Mesenchymal stem cell (in vitro differentiated cells and primary cell): ENCODE measurements at regions not wholly inside any gene's neighbourhood (a gene's known extent, or its start where the extent isn't known, plus 50 kb on each side); places are given as distances from the start of the nearest gene placed in this dataset.
A peak's percentile ranks its signal among the peaks of the same experiment; 100 is the strongest.

Source experiments
- DNase-seq: peaks from one replicate; pipeline ENCODE4 v3.0.0-alpha.2; 2013
- H2AFZ ChIP-seq: one replicate; pipeline ENCODE4 v1.6.1; 2013; ENCODE audit warnings: low read depth, mild to moderate bottlenecking, control low read depth, inconsistent platforms, low read length, moderate library complexity
- H2AK5ac ChIP-seq: 2 replicates; pipeline ENCODE4 v1.6.1; 2013; ENCODE audit warnings: low read length, moderate library complexity, mild to moderate bottlenecking, inconsistent platforms; ENCODE audit not compliant: severe bottlenecking
- H2BK120ac ChIP-seq: one replicate; pipeline ENCODE4 v1.6.1; 2013; ENCODE audit warnings: low read depth, mild to moderate bottlenecking, inconsistent platforms, low read length, moderate library complexity
- H2BK12ac ChIP-seq, 2 experiments: one replicate each; pipeline ENCODE4 v1.6.1; 2013; ENCODE audit warnings: inconsistent platforms in 2 of 2, low read length in 2 of 2, mild to moderate bottlenecking in 2 of 2, moderate library complexity in 2 of 2, control low read depth in 1 of 2
- H2BK15ac ChIP-seq: one replicate; pipeline ENCODE4 v1.6.1; 2013; ENCODE audit warnings: mild to moderate bottlenecking, low read depth, inconsistent platforms; ENCODE audit not compliant: poor library complexity, severe bottlenecking
- H2BK5ac ChIP-seq: 2 replicates; pipeline ENCODE4 v1.6.1; 2013; ENCODE audit warnings: low read depth, mild to moderate bottlenecking, low read length, control low read depth, inconsistent platforms; ENCODE audit not compliant: poor library complexity, severe bottlenecking
- H3K14ac ChIP-seq, 2 experiments: one replicate each; pipeline ENCODE4 v1.6.1; 2013; ENCODE audit warnings: inconsistent platforms in 2 of 2, low read length in 2 of 2, control low read depth in 1 of 2, mild to moderate bottlenecking in 1 of 2, moderate library complexity in 1 of 2
- H3K18ac ChIP-seq, 2 experiments: one replicate each; pipeline ENCODE4 v1.6.1; 2013; ENCODE audit warnings: inconsistent platforms in 2 of 2, low read length in 2 of 2, control low read depth in 1 of 2, low read depth in 1 of 2, mild to moderate bottlenecking in 1 of 2
- H3K23ac ChIP-seq, 2 experiments: one replicate each; pipeline ENCODE4 v1.6.1; 2013; ENCODE audit warnings: inconsistent platforms in 2 of 2, low read length in 2 of 2, mild to moderate bottlenecking in 2 of 2, moderate library complexity in 2 of 2, control low read depth in 1 of 2
- H3K27ac ChIP-seq: 2 replicates; pipeline ENCODE4 v1.5.1; 2013; ENCODE audit warnings: mild to moderate bottlenecking, moderate library complexity, low read length, control low read depth, inconsistent platforms; ENCODE audit not compliant: poor library complexity, severe bottlenecking
- H3K27me3 ChIP-seq, 2 experiments: 2 replicates each; pipeline versions ENCODE4 v1.6.1 to v1.7.0; 2013; ENCODE audit warnings: low read length in 2 of 2, mild to moderate bottlenecking in 2 of 2, moderate library complexity in 2 of 2, control low read depth in 1 of 2, inconsistent platforms in 1 of 2; ENCODE audit not compliant: control insufficient read depth in 1 of 2, insufficient read depth in 1 of 2
- H3K36me3 ChIP-seq, 2 experiments: 2 replicates each; pipeline versions ENCODE4 v1.6.1 to v1.7.0; 2013; ENCODE audit warnings: low read length in 2 of 2, control low read depth in 1 of 2, inconsistent platforms in 1 of 2, low read depth in 1 of 2, mild to moderate bottlenecking in 1 of 2; ENCODE audit not compliant: insufficient read depth in 2 of 2, control insufficient read depth in 1 of 2
- H3K4ac ChIP-seq, 2 experiments: one replicate each; pipeline ENCODE4 v1.6.1; 2013; ENCODE audit warnings: inconsistent platforms in 2 of 2, low read length in 2 of 2, mild to moderate bottlenecking in 2 of 2, moderate library complexity in 2 of 2, control low read depth in 1 of 2, low read depth in 1 of 2
- H3K4me1 ChIP-seq: 2 replicates; pipeline ENCODE4 v1.6.1; 2013; ENCODE audit warnings: low read depth, low read length, control low read depth; ENCODE audit not compliant: control insufficient read depth, insufficient read depth
- H3K4me2 ChIP-seq: 2 replicates; pipeline ENCODE4 v1.6.1; 2013; ENCODE audit warnings: low read length, mild to moderate bottlenecking, inconsistent platforms; ENCODE audit not compliant: poor library complexity, severe bottlenecking
- H3K4me3 ChIP-seq, 2 experiments: 2 replicates each; pipeline versions ENCODE4 v1.5.1 to v1.7.0; 2013; ENCODE audit warnings: low read length in 2 of 2, mild to moderate bottlenecking in 2 of 2, control low read depth in 1 of 2, low read depth in 1 of 2; ENCODE audit not compliant: insufficient read depth in 1 of 2
- H3K79me1 ChIP-seq: replicated peaks from 2 replicates; pipeline ENCODE4 v1.6.1; 2013; ENCODE audit warnings: mild to moderate bottlenecking, control low read depth, low read length, inconsistent platforms; ENCODE audit not compliant: poor library complexity, severe bottlenecking
- H3K9ac ChIP-seq: 2 replicates; pipeline ENCODE4 v1.7.0; 2013; ENCODE audit warnings: mild to moderate bottlenecking, low read length, moderate library complexity
- H3K9me3 ChIP-seq: 2 replicates; pipeline ENCODE4 v1.7.0; 2013; ENCODE audit warnings: mild to moderate bottlenecking, low read length; ENCODE audit not compliant: control insufficient read depth
- H4K8ac ChIP-seq: one replicate; pipeline ENCODE4 v1.6.1; 2013; ENCODE audit warnings: inconsistent platforms, mild to moderate bottlenecking, low read length, moderate library complexity
- H4K91ac ChIP-seq: one replicate; pipeline ENCODE4 v1.6.1; 2013; ENCODE audit warnings: mild to moderate bottlenecking, low read length, inconsistent platforms
- WGBS: methylation state at CpG from one replicate; pipeline ENCODE4 v1.1.7; 2013; ENCODE audit warnings: mixed read lengths; 5-methylcytosine and 5-hydroxymethylcytosine counted together

- Histone ChIP-seq H3K79me1 (no peaks in the 10 kb centered on the region), H3K36me3 (no peaks in the 10 kb centered on the region), H3K9me3 (no peaks in the 10 kb centered on the region), H2AK5ac (no peak overlapping the region), H4K8ac (no peak overlapping the region), H2BK15ac (no peak overlapping the region), H2BK12ac (no peak overlapping the region), H3K27me3 (peaks cover 0 to 5% of the 10 kb centered on the region in 2 experiments), H2BK120ac (no peak overlapping the region), H3K4ac (no peak overlapping the region), H3K18ac (no peak overlapping the region), H3K23ac (no peak overlapping the region), H4K91ac (no peak overlapping the region), H2BK5ac (no peak overlapping the region), H3K4me1 (no peaks in the 10 kb centered on the region), H3K4me3 (peak overlapping the region in 1 of 2 experiments; percentile 24), H3K9ac (no peak overlapping the region), H3K27ac (no peak overlapping the region), H2AFZ (no peak overlapping the region), H3K14ac (no peak overlapping the region), H3K4me2 (no peak overlapping the region)
- WGBS = 90% methylated on average over 2 of the region's 2 CpGs
- no peak for DNase-seq
Measured at GRCh38 chr2:129299338-129299737, 680.1 kb upstream of the RAB6C start.

GRCh38 chr2:129299756-129300155, 679.7 kb upstream of the RAB6C start:
- Histone ChIP-seq H2AK5ac (no peak overlapping the region), H3K79me1 (no peaks in the 10 kb centered on the region), H2BK15ac (no peak overlapping the region), H3K4ac (no peak overlapping the region), H3K18ac (no peak overlapping the region), H3K23ac (no peak overlapping the region), H4K8ac (no peak overlapping the region), H2AFZ (no peak overlapping the region), H4K91ac (no peak overlapping the region), H3K4me1 (no peaks in the 10 kb centered on the region), H3K27me3 (peaks cover 0 to 5% of the 10 kb centered on the region in 2 experiments), H2BK5ac (no peak overlapping the region), H3K9me3 (no peaks in the 10 kb centered on the region), H3K27ac (no peak overlapping the region), H2BK120ac (no peak overlapping the region), H3K4me2 (no peak overlapping the region), H2BK12ac (no peak overlapping the region), H3K9ac (no peak overlapping the region), H3K36me3 (no peaks in the 10 kb centered on the region), H3K4me3 (peak overlapping the region in 1 of 2 experiments; percentile 24), H3K14ac (no peak overlapping the region)
- 81% methylated on average over 8 of the region's 8 CpGs for WGBS
- DNase-seq = no peak

GRCh38 chr2:129300456-129300855, 679.0 kb upstream of the RAB6C start:
- WGBS = 87% methylated on average over 9 of the region's 9 CpGs
- Histone ChIP-seq H3K23ac (no peak overlapping the region), H3K4ac (no peak overlapping the region), H3K14ac (no peak overlapping the region), H2BK15ac (no peak overlapping the region), H3K9me3 (no peaks in the 10 kb centered on the region), H4K8ac (no peak overlapping the region), H3K4me2 (no peak overlapping the region), H3K4me1 (no peaks in the 10 kb centered on the region), H4K91ac (no peak overlapping the region), H3K36me3 (no peaks in the 10 kb centered on the region), H2AFZ (no peak overlapping the region), H2BK5ac (no peak overlapping the region), H3K18ac (no peak overlapping the region), H2BK12ac (no peak overlapping the region), H3K27me3 (peaks cover 0 to 3% of the 10 kb centered on the region in 2 experiments), H2BK120ac (no peak overlapping the region), H2AK5ac (no peak overlapping the region), H3K4me3 (no peak overlapping the region), H3K27ac (no peak overlapping the region), H3K9ac (no peak overlapping the region), H3K79me1 (no peaks in the 10 kb centered on the region)
- no peak for DNase-seq

- no peak overlapping the region for H2BK15ac ChIP-seq
- H4K91ac ChIP-seq = no peak overlapping the region
- no peaks in the 10 kb centered on the region for H3K36me3 ChIP-seq
- H3K4me1 ChIP-seq = no peaks in the 10 kb centered on the region
- H3K27me3 ChIP-seq = no peaks in the 10 kb centered on the region
- no peak overlapping the region for H3K14ac ChIP-seq
- H3K18ac ChIP-seq = no peak overlapping the region
- H2AFZ ChIP-seq = no peak overlapping the region
- no peak overlapping the region for H3K9ac ChIP-seq
- no peaks in the 10 kb centered on the region for H3K9me3 ChIP-seq
- no peak overlapping the region for H2AK5ac ChIP-seq
- H2BK12ac ChIP-seq = no peak overlapping the region
- no peak overlapping the region for H3K27ac ChIP-seq
- H3K4ac ChIP-seq = no peak overlapping the region
- 81% methylated on average over 5 of the region's 5 CpGs for WGBS
- DNase-seq = no peak
- H3K23ac ChIP-seq = no peak overlapping the region
- H3K4me3 ChIP-seq = no peak overlapping the region
- no peak overlapping the region for H2BK120ac ChIP-seq
- no peak overlapping the region for H4K8ac ChIP-seq
- H3K4me2 ChIP-seq = no peak overlapping the region
- H2BK5ac ChIP-seq = no peak overlapping the region
- no peaks in the 10 kb centered on the region for H3K79me1 ChIP-seq
Measured at GRCh38 chr2:129301431-129301913, 678.0 kb upstream of the RAB6C start.
